T-helper 2 cell (primary cell): ENCODE measurements at regions not wholly inside any gene's neighbourhood (a gene's known extent, or its start where the extent isn't known, plus 50 kb on each side); places are given as distances from the start of the nearest gene placed in this dataset.

Experiments
- DNase-seq, 5 experiments: peaks; one replicate each; pipeline versions ENCODE4 v3.0.0 to v3.0.0-alpha.2; 2012 to 2022

- peak in 1 of 5 experiments; percentile 4 for DNase-seq
Measured at GRCh38 chr4:180449395-180449956, 1793.7 kb upstream of the TENM3 start.

GRCh38 chr4:180455226-180455625 is 1788.0 kb upstream of the TENM3 start:
- no peak for DNase-seq

GRCh38 chr4:180456928-180457327 is 1786.3 kb upstream of the TENM3 start:
- no peak for DNase-seq

GRCh38 chr4:180462116-180462515 is 1781.1 kb upstream of the TENM3 start:
- DNase-seq, result no peak

GRCh38 chr4:180465364-180465763 is 1777.8 kb upstream of the TENM3 start:
- no peak for DNase-seq

GRCh38 chr4:180483036-180483435 is 1760.2 kb upstream of the TENM3 start:
- no peak for DNase-seq

- DNase-seq, result no peak
Measured at GRCh38 chr4:180485407-180485806, 1757.8 kb upstream of the TENM3 start.

GRCh38 chr4:180486342-180486741 is 1756.9 kb upstream of the TENM3 start:
- no peak for DNase-seq

- DNase-seq, result no peak
Measured at GRCh38 chr4:180489787-180490186, 1753.4 kb upstream of the TENM3 start.

- no peak for DNase-seq
Measured at GRCh38 chr4:180491210-180491609, 1752.0 kb upstream of the TENM3 start.

- no peak for DNase-seq
Measured at GRCh38 chr4:180493299-180493698, 1749.9 kb upstream of the TENM3 start.

- no peak for DNase-seq
Measured at GRCh38 chr4:180500154-180500553, 1743.0 kb upstream of the TENM3 start.

- no peak for DNase-seq
Measured at GRCh38 chr4:180512801-180513475, 1730.3 kb upstream of the TENM3 start.

GRCh38 chr4:180518906-180519305 is 1724.3 kb upstream of the TENM3 start:
- DNase-seq, result no peak

GRCh38 chr4:180521181-180521580 is 1722.0 kb upstream of the TENM3 start:
- no peak for DNase-seq

- no peak for DNase-seq
Measured at GRCh38 chr4:180525523-180526077, 1717.6 kb upstream of the TENM3 start.

- no peak for DNase-seq
Measured at GRCh38 chr4:180528003-180528402, 1715.2 kb upstream of the TENM3 start.

GRCh38 chr4:180530787-180531186 is 1712.4 kb upstream of the TENM3 start:
- DNase-seq, result no peak

- no peak for DNase-seq
Measured at GRCh38 chr4:180532691-180533090, 1710.5 kb upstream of the TENM3 start.

GRCh38 chr4:180538384-180539057 is 1704.7 kb upstream of the TENM3 start:
- DNase-seq, result no peak

GRCh38 chr4:180539284-180539683 is 1703.9 kb upstream of the TENM3 start:
- no peak for DNase-seq

- no peak for DNase-seq
Measured at GRCh38 chr4:180541678-180542077, 1701.5 kb upstream of the TENM3 start.

- DNase-seq, result no peak
Measured at GRCh38 chr4:180542445-180543100, 1700.6 kb upstream of the TENM3 start.
